GM12873 (cell line): ENCODE measurements at regions not wholly inside any gene's neighbourhood (a gene's known extent, or its start where the extent isn't known, plus 50 kb on each side); places are given as distances from the start of the nearest gene placed in this dataset.

ENCODE experiments used
- CTCF ChIP-seq: IDR thresholded peaks from 2 replicates; pipeline ENCODE4 v1.5.1; 2012; ENCODE audit warnings: low read depth, mild to moderate bottlenecking, moderate library complexity, low read length, control low read depth; ENCODE audit not compliant: insufficient read depth; ENCODE audit errors: missing control alignments

GRCh38 chr7:106448346-106448991, 163.7 kb upstream of the NAMPT start:
- TF ChIP-seq CTCF = no peak

GRCh38 chr7:106447318-106447847, 162.6 kb upstream of the NAMPT start:
- TF ChIP-seq CTCF = no peak

- no peak for TF ChIP-seq CTCF
Measured at GRCh38 chr7:106444068-106444655, 159.4 kb upstream of the NAMPT start.

- TF ChIP-seq CTCF = no peak
Measured at GRCh38 chr7:106443156-106443555, 158.4 kb upstream of the NAMPT start.

GRCh38 chr7:106442476-106442875, 157.7 kb upstream of the NAMPT start:
- TF ChIP-seq CTCF = no peak

GRCh38 chr7:106433377-106433776, 148.6 kb upstream of the NAMPT start:
- no peak for TF ChIP-seq CTCF

GRCh38 chr7:106430535-106431455, 146.0 kb upstream of the NAMPT start:
- no peak for TF ChIP-seq CTCF
